GM18867 (cell line): ENCODE measurements at regions not wholly inside any gene's neighbourhood (a gene's known extent, or its start where the extent isn't known, plus 50 kb on each side); places are given as distances from the start of the nearest gene placed in this dataset.

Experiments used
- ATAC-seq: cut with Tn5 transposase; IDR thresholded peaks from one replicate; pipeline ENCODE4 v1.9.1; 2021; ENCODE audit warnings: mild to moderate bottlenecking, moderate library complexity; ENCODE audit not compliant: unreplicated experiment

- ATAC-seq = no peak
Measured at GRCh38 chr6:2469428-2469827, 224.0 kb upstream of the GMDS start.

- no peak for ATAC-seq
Measured at GRCh38 chr6:2468601-2468955, 223.2 kb upstream of the GMDS start.

GRCh38 chr6:2467929-2468600 lies 222.7 kb upstream of the GMDS start:
- no peak for ATAC-seq

- ATAC-seq = no peak
Measured at GRCh38 chr6:2465336-2465735, 219.9 kb upstream of the GMDS start.

GRCh38 chr6:2464641-2465040 lies 219.2 kb upstream of the GMDS start:
- no peak for ATAC-seq

GRCh38 chr6:2462831-2463230 lies 217.4 kb upstream of the GMDS start:
- ATAC-seq = no peak

GRCh38 chr6:2460216-2460745 lies 214.9 kb upstream of the GMDS start:
- no peak for ATAC-seq

GRCh38 chr6:2454180-2454579 lies 208.8 kb upstream of the GMDS start:
- ATAC-seq = no peak

- ATAC-seq = no peak
Measured at GRCh38 chr6:2450546-2450945, 205.1 kb upstream of the GMDS start.

- no peak for ATAC-seq
Measured at GRCh38 chr6:2449572-2449940, 204.2 kb upstream of the GMDS start.

- ATAC-seq = no peak
Measured at GRCh38 chr6:2448826-2449571, 203.6 kb upstream of the GMDS start.

GRCh38 chr6:2447931-2448330 lies 202.5 kb upstream of the GMDS start:
- ATAC-seq = no peak

GRCh38 chr6:2447318-2447920 lies 202.0 kb upstream of the GMDS start:
- ATAC-seq = no peak

- no peak for ATAC-seq
Measured at GRCh38 chr6:2441601-2442475, 196.4 kb upstream of the GMDS start.

GRCh38 chr6:2440516-2440915 lies 195.1 kb upstream of the GMDS start:
- no peak for ATAC-seq

GRCh38 chr6:2439632-2440031 lies 194.2 kb upstream of the GMDS start:
- ATAC-seq = no peak

GRCh38 chr6:2439082-2439481 lies 193.7 kb upstream of the GMDS start:
- ATAC-seq = no peak

GRCh38 chr6:2436410-2437154 lies 191.2 kb upstream of the GMDS start:
- ATAC-seq = no peak

GRCh38 chr6:2435323-2435722 lies 189.9 kb upstream of the GMDS start:
- ATAC-seq = no peak

- no peak for ATAC-seq
Measured at GRCh38 chr6:2434912-2435311, 189.5 kb upstream of the GMDS start.
